Chondrocyte (in vitro differentiated cells): ENCODE measurements at regions not wholly inside any gene's neighbourhood (a gene's known extent, or its start where the extent isn't known, plus 50 kb on each side); places are given as distances from the start of the nearest gene placed in this dataset.
A peak's percentile ranks its signal among the peaks of the same experiment; 100 is the strongest.

ENCODE experiments used
- DNase-seq: peaks from one replicate; pipeline ENCODE4 v3.0.0; 2021; ENCODE audit warnings: mixed read lengths, low spot score
- H3K27ac Mint-ChIP-seq: one replicate; pipeline ENCODE4 v1.8.0; 2021; ENCODE audit warnings: mild to moderate bottlenecking, moderate library complexity, mixed read lengths; ENCODE audit not compliant: unreplicated experiment
- H3K27me3 Mint-ChIP-seq: 2 replicates; pipeline ENCODE4 v1.8.0; 2021; ENCODE audit warnings: low read depth, mixed read lengths
- H3K36me3 Mint-ChIP-seq: 2 replicates; pipeline ENCODE4 v1.8.0; 2021; ENCODE audit warnings: low read depth, mixed read lengths
- H3K4me1 Mint-ChIP-seq: 2 replicates; pipeline ENCODE4 v1.8.0; 2021; ENCODE audit warnings: low read depth, mild to moderate bottlenecking, mixed read lengths
- H3K4me3 Mint-ChIP-seq: one replicate; pipeline ENCODE4 v1.8.0; 2021; ENCODE audit warnings: mild to moderate bottlenecking, moderate library complexity, mixed read lengths; ENCODE audit not compliant: unreplicated experiment
- H3K9me3 Mint-ChIP-seq: 2 replicates; pipeline ENCODE4 v1.8.0; 2021; ENCODE audit warnings: low read depth, mixed read lengths
- TF ChIP-seq, protein P1 (sequence below): fragments of 200-600 bp; sonication (generic); IDR thresholded peaks from 2 replicates; pipeline ENCODE4 v1.5.0; 2021; ENCODE audit warnings: antibody characterized with exemption, mild to moderate bottlenecking, moderate library complexity

DNA sequence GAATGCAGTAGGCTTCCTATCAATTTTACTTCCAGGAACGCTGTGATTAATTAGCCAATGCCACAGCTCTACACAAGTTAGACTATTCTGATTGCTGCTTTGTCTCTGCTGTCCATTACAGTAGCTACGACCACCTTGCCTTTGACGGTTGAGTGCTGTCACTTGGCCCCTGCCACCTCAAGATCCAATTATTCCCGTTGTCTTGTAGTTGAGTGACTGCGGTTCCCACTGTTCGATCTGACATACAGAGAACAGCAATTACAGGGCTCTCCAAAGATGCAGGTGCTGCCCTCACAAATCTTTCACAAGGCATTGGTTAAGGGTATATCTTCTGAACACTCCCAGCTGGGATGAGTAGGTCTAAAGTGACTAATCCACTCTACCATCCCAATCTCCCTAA, 393.4 kb upstream of the KIF2A start:
- H3K27me3 Mint-ChIP-seq: no peaks in the 10 kb centered on the region
- no peak for DNase-seq
- H3K4me1 Mint-ChIP-seq: peaks cover 15% of the 10 kb centered on the region
- TF ChIP-seq, protein P1, sequence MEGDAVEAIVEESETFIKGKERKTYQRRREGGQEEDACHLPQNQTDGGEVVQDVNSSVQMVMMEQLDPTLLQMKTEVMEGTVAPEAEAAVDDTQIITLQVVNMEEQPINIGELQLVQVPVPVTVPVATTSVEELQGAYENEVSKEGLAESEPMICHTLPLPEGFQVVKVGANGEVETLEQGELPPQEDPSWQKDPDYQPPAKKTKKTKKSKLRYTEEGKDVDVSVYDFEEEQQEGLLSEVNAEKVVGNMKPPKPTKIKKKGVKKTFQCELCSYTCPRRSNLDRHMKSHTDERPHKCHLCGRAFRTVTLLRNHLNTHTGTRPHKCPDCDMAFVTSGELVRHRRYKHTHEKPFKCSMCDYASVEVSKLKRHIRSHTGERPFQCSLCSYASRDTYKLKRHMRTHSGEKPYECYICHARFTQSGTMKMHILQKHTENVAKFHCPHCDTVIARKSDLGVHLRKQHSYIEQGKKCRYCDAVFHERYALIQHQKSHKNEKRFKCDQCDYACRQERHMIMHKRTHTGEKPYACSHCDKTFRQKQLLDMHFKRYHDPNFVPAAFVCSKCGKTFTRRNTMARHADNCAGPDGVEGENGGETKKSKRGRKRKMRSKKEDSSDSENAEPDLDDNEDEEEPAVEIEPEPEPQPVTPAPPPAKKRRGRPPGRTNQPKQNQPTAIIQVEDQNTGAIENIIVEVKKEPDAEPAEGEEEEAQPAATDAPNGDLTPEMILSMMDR: no peak
- H3K9me3 Mint-ChIP-seq: peaks cover 24% of the 10 kb centered on the region
- H3K36me3 Mint-ChIP-seq: peaks cover 6% of the 10 kb centered on the region
- no peak overlapping the region for H3K4me3 Mint-ChIP-seq
- no peak overlapping the region for H3K27ac Mint-ChIP-seq

DNA sequence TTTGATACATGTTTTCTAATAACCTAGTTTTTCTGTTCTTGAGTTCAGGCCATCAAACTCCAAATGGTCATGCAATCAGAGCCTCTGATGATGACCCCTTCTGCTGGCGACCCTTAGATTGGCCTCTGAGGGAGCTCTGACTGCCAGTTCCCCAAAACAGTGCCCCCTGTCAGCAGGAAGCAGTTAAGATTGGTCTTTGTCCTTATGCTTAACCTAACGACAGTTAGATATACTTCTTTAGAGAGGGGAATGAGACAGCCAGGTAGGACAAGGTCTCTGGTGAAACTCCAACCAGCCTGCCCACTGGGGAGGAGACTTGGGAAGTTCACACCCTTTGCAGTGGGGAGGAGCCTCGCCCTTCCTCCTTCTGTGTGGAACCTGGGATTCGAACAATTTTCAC, 390.4 kb upstream of the KIF2A start:
- H3K9me3 Mint-ChIP-seq: peaks cover 20% of the 10 kb centered on the region
- H3K4me3 Mint-ChIP-seq: no peak overlapping the region
- no peak for DNase-seq
- H3K4me1 Mint-ChIP-seq: peaks cover 40% of the 10 kb centered on the region
- no peaks in the 10 kb centered on the region for H3K27me3 Mint-ChIP-seq
- TF ChIP-seq, protein P1: no peak
- H3K36me3 Mint-ChIP-seq: peaks cover 6% of the 10 kb centered on the region
- H3K27ac Mint-ChIP-seq: no peak overlapping the region

DNA sequence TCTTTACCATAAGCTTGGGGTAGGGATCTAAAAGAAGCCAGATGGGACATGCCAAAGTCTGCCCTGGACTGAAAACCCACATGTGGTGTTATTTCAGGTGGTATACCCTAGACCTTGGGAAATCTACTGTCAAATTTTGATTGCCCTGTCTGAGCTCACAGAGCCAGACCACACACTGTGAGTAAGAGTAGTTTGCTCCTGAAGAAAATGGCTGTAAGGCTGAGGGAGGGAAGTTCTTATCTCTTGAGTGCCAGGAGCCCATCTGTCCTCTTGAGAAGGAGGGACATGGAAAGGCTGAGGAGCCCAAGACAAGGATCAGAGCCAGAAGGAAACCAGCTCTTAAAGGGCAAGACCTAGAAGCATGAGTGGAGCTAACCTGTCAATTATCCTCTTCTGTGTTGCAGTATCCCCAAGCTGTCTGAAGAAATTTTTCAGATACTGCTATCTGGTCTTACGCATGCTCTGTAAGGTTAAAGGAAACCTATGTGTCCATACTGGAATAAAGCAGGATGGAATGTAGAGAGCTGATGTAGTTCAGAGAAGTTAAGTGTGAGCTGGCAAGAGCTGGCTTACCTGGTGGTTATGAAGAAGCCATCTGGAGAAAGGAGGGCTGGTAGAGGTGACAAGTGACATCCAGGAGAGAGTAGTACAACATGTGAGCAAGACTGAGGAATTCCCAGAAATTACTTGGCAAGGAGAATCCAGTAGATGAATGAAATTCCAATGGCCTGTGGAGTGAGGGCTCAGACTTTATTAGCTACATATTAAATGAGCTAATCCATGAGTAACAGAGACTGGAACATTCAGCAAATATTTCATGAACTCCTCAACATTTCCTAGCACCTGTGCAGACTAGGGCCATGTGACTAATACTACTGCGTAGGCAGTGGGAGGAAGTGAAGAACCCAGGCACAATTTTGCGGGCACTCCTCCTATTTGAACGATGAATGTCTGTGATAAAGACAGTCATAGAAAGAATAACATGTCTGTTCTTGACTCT, 389.1 kb upstream of the KIF2A start:
- Mint-ChIP-seq H3K9me3 (peaks cover 16% of the 10 kb centered on the region), H3K36me3 (peaks cover 6% of the 10 kb centered on the region), H3K4me1 (peaks cover 40% of the 10 kb centered on the region), H3K27ac (peak overlapping the region; percentile 78), H3K4me3 (no peak overlapping the region), H3K27me3 (no peaks in the 10 kb centered on the region)
- no peak for DNase-seq
- TF ChIP-seq, protein P1: no peak

DNA sequence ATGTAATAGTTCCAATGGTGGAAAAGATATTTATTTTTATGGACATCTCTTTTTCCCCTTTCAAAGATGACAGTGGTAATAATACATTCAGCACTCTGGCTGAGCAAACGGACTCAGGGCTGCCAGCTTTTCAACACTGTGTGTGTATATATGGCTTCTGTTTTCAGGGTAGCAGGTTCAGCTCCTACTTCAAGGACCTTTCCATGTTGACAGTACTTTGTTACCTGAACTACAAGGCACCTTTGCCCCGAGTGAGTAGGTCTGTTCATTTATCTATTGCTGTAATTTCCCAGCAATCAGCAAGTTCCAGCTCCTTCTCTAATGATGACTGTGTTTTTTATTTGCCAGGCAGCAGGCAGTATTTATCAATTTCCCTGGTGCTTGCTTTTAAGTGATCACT, 387.4 kb upstream of the KIF2A start:
- peaks cover 40% of the 10 kb centered on the region for H3K4me1 Mint-ChIP-seq
- no peak overlapping the region for H3K4me3 Mint-ChIP-seq
- no peak for DNase-seq
- H3K36me3 Mint-ChIP-seq: peaks cover under 1% of the 10 kb centered on the region
- H3K27me3 Mint-ChIP-seq: no peaks in the 10 kb centered on the region
- peaks cover 1% of the 10 kb centered on the region for H3K9me3 Mint-ChIP-seq
- TF ChIP-seq, protein P1: no peak
- no peak overlapping the region for H3K27ac Mint-ChIP-seq

DNA sequence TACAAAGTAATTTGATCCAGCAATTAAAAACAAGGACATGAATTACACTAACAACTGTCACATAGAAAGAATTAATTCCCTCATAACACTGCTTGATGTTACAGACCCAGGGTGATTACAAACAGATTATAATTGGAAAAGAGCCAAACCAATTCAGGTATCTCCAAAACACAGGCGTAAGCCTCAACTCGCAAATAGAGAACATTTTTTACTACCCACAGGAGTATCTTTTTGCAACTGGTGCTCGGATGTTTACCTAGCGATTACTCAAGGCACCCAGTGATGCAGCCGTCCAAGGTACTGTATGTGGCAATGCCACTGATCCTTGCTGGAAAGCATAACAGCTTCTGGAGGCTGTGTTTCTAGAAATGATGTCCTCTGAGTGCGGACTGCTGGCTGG, 386.1 kb upstream of the KIF2A start:
- no peak for DNase-seq
- Mint-ChIP-seq H3K36me3 (no peaks in the 10 kb centered on the region), H3K4me1 (peaks cover 40% of the 10 kb centered on the region), H3K9me3 (no peaks in the 10 kb centered on the region), H3K4me3 (no peak overlapping the region), H3K27ac (no peak overlapping the region), H3K27me3 (no peaks in the 10 kb centered on the region)
- TF ChIP-seq, protein P1: no peak
